LNCAP (cell line): ENCODE measurements at regions not wholly inside any gene's neighbourhood (a gene's known extent, or its start where the extent isn't known, plus 50 kb on each side); places are given as distances from the start of the nearest gene placed in this dataset.

Experiments
- TF ChIP-seq, protein P1 (sequence below): fragments of 450-650 bp; IDR thresholded peaks from 2 replicates; pipeline ENCODE4 v1.5.1; 2017; ENCODE audit warnings: mild to moderate bottlenecking

DNA sequence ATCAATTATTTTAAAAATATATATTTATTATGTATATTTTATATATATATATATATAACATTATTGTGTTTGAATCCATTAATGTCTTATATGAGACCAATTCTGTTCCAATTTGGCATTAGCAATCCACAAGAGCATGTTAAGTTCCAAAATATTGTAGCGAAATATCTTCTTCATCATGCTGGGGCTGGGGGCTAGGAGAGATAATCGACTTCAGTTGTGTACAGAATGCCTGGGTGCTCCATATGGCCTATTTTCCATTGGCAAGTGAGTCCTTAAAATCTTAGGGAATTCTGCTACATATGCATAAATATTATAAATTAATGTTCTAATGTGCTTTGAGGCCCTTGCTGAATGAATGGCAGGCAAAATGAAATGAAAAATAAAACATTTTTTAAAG is 117.7 kb downstream of the PCDH7 start:
- TF ChIP-seq, protein P1, sequence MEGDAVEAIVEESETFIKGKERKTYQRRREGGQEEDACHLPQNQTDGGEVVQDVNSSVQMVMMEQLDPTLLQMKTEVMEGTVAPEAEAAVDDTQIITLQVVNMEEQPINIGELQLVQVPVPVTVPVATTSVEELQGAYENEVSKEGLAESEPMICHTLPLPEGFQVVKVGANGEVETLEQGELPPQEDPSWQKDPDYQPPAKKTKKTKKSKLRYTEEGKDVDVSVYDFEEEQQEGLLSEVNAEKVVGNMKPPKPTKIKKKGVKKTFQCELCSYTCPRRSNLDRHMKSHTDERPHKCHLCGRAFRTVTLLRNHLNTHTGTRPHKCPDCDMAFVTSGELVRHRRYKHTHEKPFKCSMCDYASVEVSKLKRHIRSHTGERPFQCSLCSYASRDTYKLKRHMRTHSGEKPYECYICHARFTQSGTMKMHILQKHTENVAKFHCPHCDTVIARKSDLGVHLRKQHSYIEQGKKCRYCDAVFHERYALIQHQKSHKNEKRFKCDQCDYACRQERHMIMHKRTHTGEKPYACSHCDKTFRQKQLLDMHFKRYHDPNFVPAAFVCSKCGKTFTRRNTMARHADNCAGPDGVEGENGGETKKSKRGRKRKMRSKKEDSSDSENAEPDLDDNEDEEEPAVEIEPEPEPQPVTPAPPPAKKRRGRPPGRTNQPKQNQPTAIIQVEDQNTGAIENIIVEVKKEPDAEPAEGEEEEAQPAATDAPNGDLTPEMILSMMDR = no peak

DNA sequence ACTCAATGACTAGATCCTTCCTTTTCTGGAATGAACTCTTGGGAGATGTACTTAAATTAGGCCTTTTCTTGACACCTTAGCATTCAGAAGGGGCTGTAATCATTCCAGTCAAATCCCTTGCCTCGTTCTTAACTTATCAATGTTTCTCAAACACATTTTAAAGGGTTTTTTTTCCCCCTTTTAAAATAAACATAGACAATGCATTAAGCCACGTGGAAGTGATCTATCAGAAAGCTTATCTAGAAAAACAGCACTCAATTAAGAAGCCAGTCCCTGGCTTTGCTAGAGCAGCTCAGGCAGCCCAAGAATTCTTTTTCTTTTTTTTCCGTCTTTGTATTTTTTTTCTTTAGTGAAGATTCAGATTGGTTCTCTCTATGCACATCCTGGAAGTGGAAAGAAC is 118.2 kb downstream of the PCDH7 start:
- TF ChIP-seq, protein P1 = no peak

DNA sequence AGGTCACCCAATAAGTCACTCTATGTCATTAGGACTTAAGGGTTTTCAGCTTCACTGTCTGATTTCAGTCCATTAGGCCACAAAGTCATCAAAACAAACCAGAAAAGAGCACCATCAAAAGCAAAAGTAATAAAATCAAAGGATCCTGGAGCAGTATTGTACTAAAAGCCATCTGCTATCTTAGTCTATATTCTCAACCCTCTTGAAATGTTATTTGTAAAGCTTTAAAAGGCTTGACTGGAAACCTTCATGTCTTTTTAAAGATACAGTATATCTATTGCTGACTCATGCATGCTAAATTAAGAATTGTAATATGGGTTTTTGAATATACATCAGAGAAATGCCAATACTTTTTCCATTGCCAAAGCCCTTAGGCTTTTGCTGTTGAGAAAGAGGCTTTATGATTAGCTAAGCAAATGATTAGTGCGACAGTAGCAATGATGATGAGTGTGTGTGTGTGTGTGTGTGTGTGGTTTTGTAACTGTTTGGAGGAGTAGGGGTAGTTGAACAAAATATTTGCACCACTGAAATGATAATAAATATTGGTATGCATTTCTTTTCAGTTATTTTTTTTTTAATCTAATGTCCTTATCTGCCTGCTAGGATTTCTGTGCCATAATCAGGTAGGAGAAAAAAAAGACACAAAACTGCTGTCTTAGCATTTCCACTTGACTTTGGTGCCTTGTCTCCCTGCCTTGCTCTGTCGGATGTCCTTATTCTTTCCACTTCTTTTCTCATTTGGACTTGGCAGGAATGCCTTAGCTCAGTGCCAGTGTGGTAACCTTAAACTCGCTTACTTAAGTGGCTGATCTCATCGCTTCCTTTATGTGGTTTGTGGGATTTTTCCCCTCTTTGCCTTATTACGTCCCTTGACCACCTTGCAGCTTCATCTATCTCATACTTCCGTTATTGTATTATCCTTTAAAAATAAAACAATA is 119.7 kb downstream of the PCDH7 start:
- TF ChIP-seq, protein P1 = no peak

DNA sequence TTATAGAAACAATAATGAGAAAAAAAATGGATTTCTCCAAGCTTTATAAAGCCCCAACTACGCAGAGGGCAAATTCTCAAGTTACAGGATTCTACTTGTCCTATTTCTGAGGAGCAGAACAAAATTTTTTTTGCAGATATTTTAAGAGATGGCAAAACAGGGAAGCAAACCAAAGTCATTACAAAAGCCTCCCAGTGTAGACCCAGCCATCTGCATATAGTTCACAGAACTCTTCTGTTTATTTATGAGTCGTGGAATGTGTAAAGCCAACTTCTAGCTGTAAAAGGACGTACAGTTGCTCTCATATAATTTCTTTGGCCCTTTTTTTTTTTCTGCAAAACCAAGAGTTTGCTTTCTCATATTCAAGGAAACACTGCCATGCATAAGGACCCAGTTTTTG is 120.4 kb downstream of the PCDH7 start:
- TF ChIP-seq, protein P1 = no peak

DNA sequence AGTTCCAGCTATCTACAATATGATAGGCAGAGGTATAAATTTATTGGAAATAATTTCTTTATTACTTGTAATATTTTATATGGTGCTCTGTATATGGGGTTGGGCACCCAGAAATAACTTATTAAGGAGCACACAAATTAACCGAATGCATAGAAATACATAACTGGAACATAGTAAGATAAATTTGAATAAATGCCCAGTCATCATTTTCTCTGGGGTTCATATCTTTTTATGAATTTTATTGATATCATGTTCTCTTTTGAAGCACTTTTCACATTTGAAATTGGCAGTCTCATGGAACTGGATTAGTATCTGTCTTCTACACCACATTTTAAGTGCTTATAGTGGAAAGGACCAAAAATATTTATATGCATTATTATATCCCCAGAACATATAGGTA is 122.0 kb downstream of the PCDH7 start:
- TF ChIP-seq, protein P1 = no peak

DNA sequence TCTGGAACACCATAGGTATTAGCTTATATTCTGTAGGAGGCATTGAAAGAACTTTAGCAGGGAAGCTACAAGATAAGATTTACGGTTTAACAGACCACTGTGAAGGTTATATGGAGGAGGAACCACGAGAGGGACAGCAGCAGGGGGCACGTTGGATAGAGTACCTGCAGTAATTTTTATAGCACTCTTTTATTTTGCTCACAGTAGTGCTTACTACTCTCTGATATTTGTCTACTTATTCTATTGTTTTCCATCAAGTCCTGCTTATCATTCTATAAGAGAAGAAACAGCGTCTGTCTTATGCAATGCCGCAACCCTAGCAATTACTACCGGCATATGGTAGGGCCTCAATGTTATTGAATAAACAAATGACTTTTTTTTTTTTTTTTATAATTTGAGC is 122.5 kb downstream of the PCDH7 start:
- TF ChIP-seq, protein P1 = no peak

DNA sequence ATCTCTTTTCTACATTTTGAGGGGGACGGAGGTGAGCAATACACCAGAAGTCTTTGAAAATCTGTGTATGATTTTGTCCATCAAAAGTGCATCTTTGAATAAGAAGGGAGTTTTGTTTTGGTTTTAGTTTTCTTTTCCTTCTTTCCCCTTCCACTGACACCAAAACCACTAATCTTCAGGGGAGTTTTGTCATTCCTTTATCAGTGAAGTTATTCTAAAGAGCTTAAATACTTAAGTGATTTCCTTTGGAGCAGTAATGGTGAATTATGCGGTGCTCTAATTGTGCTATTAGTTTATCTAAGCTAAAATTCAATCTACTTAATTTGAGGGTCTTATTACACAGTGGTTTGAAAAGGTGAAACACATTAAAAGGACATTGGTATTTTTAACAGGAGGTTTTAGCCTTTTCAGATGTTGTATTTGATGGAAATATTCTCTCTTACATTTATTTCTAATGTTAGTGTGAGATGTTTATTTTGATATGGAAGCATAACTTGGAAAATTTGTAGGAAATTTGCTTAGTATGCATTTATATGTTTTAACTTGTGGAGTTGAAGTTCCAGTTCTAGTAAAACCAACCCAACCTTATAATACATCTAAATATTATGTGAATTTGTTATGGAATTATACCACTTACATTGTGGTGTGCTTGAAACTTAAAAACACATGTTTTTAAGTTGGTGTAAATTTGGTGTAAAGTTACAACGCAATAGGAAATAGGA is 124.9 kb downstream of the PCDH7 start:
- TF ChIP-seq, protein P1 = no peak
